ENCODE measurements at regions not wholly inside any gene's neighbourhood (a gene's known extent, or its start where the extent isn't known, plus 50 kb on each side); places are given as distances from the start of the nearest gene placed in this dataset.

GRCh38 chr16:85495259-85495658, 117.9 kb upstream of the GSE1 start:
- TF ChIP-seq EP300 (IDR thresholded peaks at IDR 0.05; ENCODE audit: borderline replicate concordance in 1 of 2, low read depth in 1 of 2, low read length in 1 of 2) (no peak), RCOR1 (IDR thresholded peaks at IDR 0.05; ENCODE audit: low read length) (no peak)
